Thyroid gland (tissue), 4 donors: ENCODE measurements at regions not wholly inside any gene's neighbourhood (a gene's known extent, or its start where the extent isn't known, plus 50 kb on each side); places are given as distances from the start of the nearest gene placed in this dataset.

Experiments
- DNase-seq, 2 donors: peaks; one replicate each; pipeline ENCODE4 v3.0.0-alpha.2; 2019
- H3K27ac ChIP-seq, 3 donors: fragments of 200-600 bp; sonication (generic); 1 replicate in 2 of 3; 2 replicates in 1 of 3; pipeline ENCODE4 v1.5.1; 2016 to 2019; ENCODE audit warnings: mild to moderate bottlenecking in 1 of 3, moderate library complexity in 1 of 3
- H3K27me3 ChIP-seq: fragments of 200-600 bp; sonication (generic); one replicate; pipeline ENCODE4 v1.5.1; 2019
- H3K36me3 ChIP-seq, 2 donors: fragments of 200-600 bp; sonication (generic); one replicate each; pipeline ENCODE4 v1.5.1; 2016 to 2019
- H3K4me1 ChIP-seq, 2 donors: fragments of 200-600 bp; sonication (generic); one replicate each; pipeline ENCODE4 v1.5.1; 2017 to 2019
- H3K4me3 ChIP-seq, 3 donors: fragments of 200-600 bp; sonication (generic); replicated peaks in 1 of 3; 1 replicate in 2 of 3; 2 replicates in 1 of 3; pipeline ENCODE4 v1.5.1; 2016; ENCODE audit warnings: mild to moderate bottlenecking in 1 of 3
- H3K9me3 ChIP-seq: fragments of 200-600 bp; sonication (generic); one replicate; pipeline ENCODE4 v1.5.1; 2017
- CTCF ChIP-seq, 6 experiments: fragments of 200-600 bp in 3 of 6; fragments of 450-650 bp in 3 of 6; sonication (generic) in 3 of 6; IDR thresholded peaks; one replicate each; pipeline ENCODE4 v1.5.1; 2016 to 2019; ENCODE audit warnings: antibody characterized with exemption in 6 of 6, mild to moderate bottlenecking in 2 of 6, inconsistent platforms in 1 of 6, moderate library complexity in 1 of 6
- POLR2A ChIP-seq, 2 donors: fragments of 450-650 bp; IDR thresholded peaks; one replicate each; pipeline ENCODE4 v1.6.1; 2017; ENCODE audit warnings: antibody characterized with exemption in 2 of 2, mild to moderate bottlenecking in 2 of 2, moderate library complexity in 1 of 2
- WGBS, 2 donors: methylation state at CpG; one replicate each; pipeline ENCODE4 v1.1.5; 2017; 5-methylcytosine and 5-hydroxymethylcytosine counted together
- intact Hi-C: fragments of 100-400 bp; cut with DNase I; formaldehyde crosslinking; loops from one replicate; pipeline ENCODE4 v1.15.1; 2023

GRCh38 chr11:26048271-26048670 lies 283.7 kb upstream of the ANO3 start:
- H3K9me3 ChIP-seq = no peaks in the 10 kb centered on the region
- no peak overlapping the region for H3K4me3 ChIP-seq
- no peaks in the 10 kb centered on the region for H3K36me3 ChIP-seq
- H3K4me1 ChIP-seq = no peaks in the 10 kb centered on the region
- 58 to 71% methylated on average over 3 of the region's 3 CpGs for WGBS, 2 donors
- TF ChIP-seq CTCF (IDR thresholded peaks at IDR 0.05) = no peak
- no peak overlapping the region for H3K27ac ChIP-seq
- intact Hi-C loops = no loop called here
- no peaks in the 10 kb centered on the region for H3K27me3 ChIP-seq
- no peak for DNase-seq

- Histone ChIP-seq H3K4me1 (no peaks in the 10 kb centered on the region), H3K4me3 (no peak overlapping the region), H3K9me3 (no peaks in the 10 kb centered on the region), H3K36me3 (no peaks in the 10 kb centered on the region), H3K27me3 (no peaks in the 10 kb centered on the region), H3K27ac (no peak overlapping the region)
- WGBS, 2 donors = 81 to 83% methylated on average over 1 of the region's 1 CpG
- TF ChIP-seq POLR2A (IDR thresholded peaks at IDR 0.05) (no peak), CTCF (IDR thresholded peaks at IDR 0.05) (no peak)
- DNase-seq = no peak
- intact Hi-C loops = no loop called here
Measured at GRCh38 chr11:26053966-26054365, 278.0 kb upstream of the ANO3 start.

DNA sequence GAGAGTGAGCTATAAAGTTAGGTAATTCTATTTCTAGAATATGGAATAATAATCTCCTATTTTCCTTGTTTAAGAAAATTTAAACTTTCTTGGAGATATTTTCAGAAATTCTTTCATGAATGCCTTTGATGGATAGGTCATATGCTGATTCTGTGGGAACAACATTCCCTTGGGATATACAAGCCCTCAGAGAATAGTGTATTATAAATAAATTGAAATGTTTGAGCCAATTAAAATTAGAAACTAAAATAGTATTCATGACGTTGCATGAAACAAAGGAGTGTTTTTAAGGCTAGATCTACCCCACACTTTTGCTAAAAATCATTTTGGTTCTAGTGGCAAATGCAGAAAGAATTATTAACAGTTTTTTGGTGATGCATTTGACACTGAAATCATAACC lies 269.3 kb upstream of the ANO3 start:
- no peaks in the 10 kb centered on the region for H3K36me3 ChIP-seq
- H3K9me3 ChIP-seq = no peaks in the 10 kb centered on the region
- no peak for TF ChIP-seq CTCF (IDR thresholded peaks at IDR 0.05)
- TF ChIP-seq POLR2A (IDR thresholded peaks at IDR 0.05) = no peak
- H3K27me3 ChIP-seq = no peaks in the 10 kb centered on the region
- no peak for DNase-seq
- no peaks in the 10 kb centered on the region for H3K4me1 ChIP-seq
- intact Hi-C loops = no loop called here
- H3K4me3 ChIP-seq = no peak overlapping the region
- 49 to 65% methylated on average over 1 of the region's 1 CpG for WGBS, 2 donors
- no peak overlapping the region for H3K27ac ChIP-seq

- Histone ChIP-seq H3K4me3 (no peak overlapping the region), H3K4me1 (no peaks in the 10 kb centered on the region), H3K36me3 (no peaks in the 10 kb centered on the region), H3K9me3 (no peaks in the 10 kb centered on the region), H3K27me3 (no peaks in the 10 kb centered on the region), H3K27ac (no peak overlapping the region)
- no peak for DNase-seq
- intact Hi-C loops = no loop called here
- TF ChIP-seq POLR2A (IDR thresholded peaks at IDR 0.05) = no peak
- no peak for TF ChIP-seq CTCF (IDR thresholded peaks at IDR 0.05)
Measured at GRCh38 chr11:26063915-26064314, 268.0 kb upstream of the ANO3 start.

DNA sequence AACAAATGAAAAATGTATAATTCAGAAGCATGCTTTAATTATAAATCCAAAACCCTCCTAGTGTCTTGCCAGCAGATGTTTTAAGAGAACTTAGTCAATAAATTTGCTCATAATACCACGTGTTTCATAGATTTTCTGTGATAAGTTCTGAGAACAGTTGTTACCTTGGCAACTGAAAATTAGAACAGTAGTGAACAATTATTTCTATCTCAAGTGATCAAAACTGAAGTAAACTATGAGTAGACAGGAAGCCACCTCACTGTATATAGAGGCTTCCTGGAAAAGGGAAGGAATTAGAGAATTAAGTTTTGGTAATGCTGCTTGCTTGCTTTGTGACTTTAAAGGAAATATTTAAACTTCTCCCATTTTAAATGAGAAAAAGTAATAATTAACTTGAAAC lies 266.0 kb upstream of the ANO3 start:
- intact Hi-C loops = no loop called here
- TF ChIP-seq CTCF (IDR thresholded peaks at IDR 0.05) (no peak), POLR2A (IDR thresholded peaks at IDR 0.05) (no peak)
- Histone ChIP-seq H3K9me3 (no peaks in the 10 kb centered on the region), H3K4me3 (no peak overlapping the region), H3K27ac (no peak overlapping the region), H3K27me3 (no peaks in the 10 kb centered on the region), H3K4me1 (no peaks in the 10 kb centered on the region), H3K36me3 (no peaks in the 10 kb centered on the region)
- 77 to 81% methylated on average over 1 of the region's 1 CpG for WGBS, 2 donors
- DNase-seq = no peak
